ENCODE measurements at regions not wholly inside any gene's neighbourhood (a gene's known extent, or its start where the extent isn't known, plus 50 kb on each side); places are given as distances from the start of the nearest gene placed in this dataset.

DNA sequence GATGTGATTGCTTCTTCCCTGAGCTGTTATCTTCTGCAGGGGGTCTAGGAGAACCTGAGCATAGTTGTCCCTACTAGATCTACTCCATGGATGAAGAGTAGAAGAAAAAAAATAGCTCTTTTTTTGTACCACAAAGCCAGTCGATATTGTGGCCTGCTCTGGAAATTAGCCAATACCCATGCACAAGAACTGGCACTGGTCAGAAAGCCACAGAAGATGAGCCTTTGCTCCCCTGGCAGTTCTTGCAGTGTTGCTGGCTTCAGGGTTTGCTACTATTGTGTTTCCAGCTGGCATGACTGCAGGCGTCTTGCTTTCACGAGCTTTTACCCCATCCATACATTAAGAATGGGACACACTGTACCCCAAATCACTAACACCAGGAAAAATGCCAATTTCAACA lies 547.7 kb upstream of the KLF12 start:
- Mint-ChIP-seq H3K27ac (no peak overlapping the region), H3K4me3 (no peak overlapping the region), H3K4me1 (ENCODE audit: low read depth) (no peaks in the 10 kb centered on the region), H3K36me3 (ENCODE audit: low read depth) (no peaks in the 10 kb centered on the region), H3K27me3 (ENCODE audit: insufficient read depth) (no peaks in the 10 kb centered on the region), H3K9me3 (no peaks in the 10 kb centered on the region)
- intact Hi-C loops (cut with micrococcal nuclease) = no loop called here
- DNase-seq (ENCODE audit: low spot score) = no peak

DNA sequence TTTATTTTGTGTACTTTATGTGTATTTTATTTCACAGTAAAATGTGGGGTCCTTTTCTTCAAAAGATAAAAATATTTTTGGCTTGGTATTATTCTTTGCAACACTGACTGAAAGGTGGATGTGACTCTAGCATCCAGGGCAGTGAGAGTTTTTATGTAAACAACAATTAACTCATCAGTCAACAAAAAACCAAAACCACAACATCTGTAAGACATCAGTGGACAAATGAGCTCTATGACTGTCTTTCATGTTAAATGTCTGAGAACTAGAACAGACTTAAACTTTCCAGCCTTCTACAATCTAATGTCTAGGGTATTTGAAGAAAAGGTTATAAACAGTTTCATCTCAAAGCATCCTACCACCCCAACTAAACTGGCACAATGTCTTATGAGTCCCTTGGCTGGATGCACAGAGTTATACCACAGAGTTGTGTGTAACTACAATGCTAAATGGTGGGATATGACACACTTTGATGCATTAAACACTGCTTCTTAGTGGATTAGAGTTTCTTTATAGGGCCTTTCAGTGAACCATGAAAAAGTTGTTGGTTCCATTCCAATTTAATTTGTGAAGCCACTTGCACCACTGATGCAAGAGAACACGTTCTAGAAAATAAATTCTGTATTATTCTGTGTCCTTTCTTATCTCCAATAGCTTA lies 544.2 kb upstream of the KLF12 start:
- H3K27ac Mint-ChIP-seq = no peak overlapping the region
- no peaks in the 10 kb centered on the region for H3K36me3 Mint-ChIP-seq (ENCODE audit: low read depth)
- H3K4me1 Mint-ChIP-seq (ENCODE audit: low read depth) = no peaks in the 10 kb centered on the region
- no peak for DNase-seq (ENCODE audit: low spot score)
- H3K27me3 Mint-ChIP-seq (ENCODE audit: insufficient read depth) = no peaks in the 10 kb centered on the region
- intact Hi-C loops (cut with micrococcal nuclease) = no loop called here
- no peak overlapping the region for H3K4me3 Mint-ChIP-seq
- H3K9me3 Mint-ChIP-seq = no peaks in the 10 kb centered on the region

DNA sequence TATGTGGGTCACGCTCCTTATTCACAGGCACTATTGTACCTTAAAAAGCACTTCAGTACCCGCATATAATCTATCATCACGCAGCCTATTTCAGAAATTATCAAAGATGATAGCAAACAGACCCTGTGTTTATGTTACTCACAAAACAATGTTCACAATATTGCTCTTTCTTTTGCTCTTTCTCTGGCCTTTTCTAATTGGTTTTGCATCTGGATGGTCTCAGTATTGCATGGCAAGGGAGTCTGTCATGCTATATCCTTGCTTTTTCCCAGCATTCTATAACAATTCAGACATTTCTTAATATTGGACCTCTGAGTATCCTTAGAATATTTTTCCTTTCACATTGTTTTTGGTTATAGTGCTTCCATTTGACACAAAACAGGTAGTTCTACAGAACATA lies 541.8 kb upstream of the KLF12 start:
- Mint-ChIP-seq H3K9me3 (no peaks in the 10 kb centered on the region), H3K27ac (no peak overlapping the region), H3K4me3 (no peak overlapping the region), H3K4me1 (ENCODE audit: low read depth) (no peaks in the 10 kb centered on the region), H3K36me3 (ENCODE audit: low read depth) (no peaks in the 10 kb centered on the region), H3K27me3 (ENCODE audit: insufficient read depth) (no peaks in the 10 kb centered on the region)
- intact Hi-C loops (cut with micrococcal nuclease) = no loop called here
- DNase-seq (ENCODE audit: low spot score) = no peak

DNA sequence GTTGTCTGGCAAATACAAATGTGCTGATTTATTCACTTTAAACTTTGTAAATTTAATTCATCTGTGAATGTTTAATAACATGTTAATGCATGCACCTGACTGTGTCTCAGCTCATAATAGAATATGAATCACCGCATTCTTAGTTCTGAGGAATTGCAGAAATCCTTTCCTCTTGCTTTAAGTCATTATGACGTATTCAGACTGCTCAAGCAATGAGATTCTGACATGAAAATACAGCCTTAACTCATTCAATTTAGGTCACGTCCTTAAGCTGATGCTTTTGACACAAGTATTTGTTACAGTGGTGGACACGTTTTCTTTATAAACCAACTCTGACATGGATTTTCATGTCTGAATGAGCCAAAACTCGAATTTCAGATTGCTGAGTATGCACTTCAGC lies 541.0 kb upstream of the KLF12 start:
- no peaks in the 10 kb centered on the region for H3K9me3 Mint-ChIP-seq
- H3K4me1 Mint-ChIP-seq (ENCODE audit: low read depth) = no peaks in the 10 kb centered on the region
- H3K27me3 Mint-ChIP-seq (ENCODE audit: insufficient read depth) = peaks cover 3% of the 10 kb centered on the region
- no peak overlapping the region for H3K27ac Mint-ChIP-seq
- no peak overlapping the region for H3K4me3 Mint-ChIP-seq
- no peak for DNase-seq (ENCODE audit: low spot score)
- no peaks in the 10 kb centered on the region for H3K36me3 Mint-ChIP-seq (ENCODE audit: low read depth)
- intact Hi-C loops (cut with micrococcal nuclease) = no loop called here

DNA sequence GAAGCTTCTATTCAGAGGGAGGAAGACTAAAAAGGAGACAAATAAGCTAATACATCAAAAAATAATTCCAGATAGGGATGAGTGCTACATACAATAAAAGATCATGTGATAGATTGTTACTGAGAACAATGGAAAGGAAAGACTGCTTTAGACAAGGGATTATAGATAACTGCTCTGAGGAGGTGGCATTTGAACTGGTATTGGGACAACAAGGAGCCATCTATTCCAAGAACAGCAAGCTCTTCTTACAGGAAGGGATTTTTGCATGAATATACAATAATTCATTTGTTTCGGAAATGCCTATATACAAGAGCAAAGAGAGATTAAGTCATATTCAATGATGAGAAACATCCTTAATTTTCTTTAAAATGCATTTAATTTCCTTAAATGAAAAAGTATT lies 540.5 kb upstream of the KLF12 start:
- no peak overlapping the region for H3K27ac Mint-ChIP-seq
- DNase-seq (ENCODE audit: low spot score) = no peak
- H3K4me3 Mint-ChIP-seq = no peak overlapping the region
- no peaks in the 10 kb centered on the region for H3K4me1 Mint-ChIP-seq (ENCODE audit: low read depth)
- intact Hi-C loops (cut with micrococcal nuclease) = no loop called here
- peaks cover 3% of the 10 kb centered on the region for H3K27me3 Mint-ChIP-seq (ENCODE audit: insufficient read depth)
- no peaks in the 10 kb centered on the region for H3K9me3 Mint-ChIP-seq
- no peaks in the 10 kb centered on the region for H3K36me3 Mint-ChIP-seq (ENCODE audit: low read depth)

DNA sequence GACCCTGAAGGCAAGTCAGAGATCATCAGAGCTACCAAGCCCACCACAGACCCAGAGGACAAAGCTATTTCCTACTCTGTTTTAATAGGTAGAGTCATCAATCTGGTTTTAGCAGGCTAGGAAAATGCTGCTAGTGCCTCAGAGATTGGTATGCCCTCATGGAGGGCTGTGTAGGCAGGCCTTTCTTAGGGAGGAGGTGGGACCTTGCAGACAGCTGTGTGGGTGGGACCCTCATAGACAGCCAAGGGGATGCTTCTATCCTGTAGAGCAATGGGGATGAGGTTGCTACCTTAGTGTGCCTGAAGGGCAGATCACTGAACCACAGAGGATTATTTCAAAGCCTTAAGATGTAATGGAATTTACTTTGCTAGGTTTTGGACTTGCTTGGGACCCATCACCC lies 534.9 kb upstream of the KLF12 start:
- Mint-ChIP-seq H3K27ac (no peak overlapping the region), H3K9me3 (no peaks in the 10 kb centered on the region), H3K4me3 (no peak overlapping the region), H3K36me3 (ENCODE audit: low read depth) (no peaks in the 10 kb centered on the region), H3K4me1 (ENCODE audit: low read depth) (no peaks in the 10 kb centered on the region), H3K27me3 (ENCODE audit: insufficient read depth) (peaks cover 3% of the 10 kb centered on the region)
- DNase-seq (ENCODE audit: low spot score) = no peak
- intact Hi-C loops (cut with micrococcal nuclease) = no loop called here

DNA sequence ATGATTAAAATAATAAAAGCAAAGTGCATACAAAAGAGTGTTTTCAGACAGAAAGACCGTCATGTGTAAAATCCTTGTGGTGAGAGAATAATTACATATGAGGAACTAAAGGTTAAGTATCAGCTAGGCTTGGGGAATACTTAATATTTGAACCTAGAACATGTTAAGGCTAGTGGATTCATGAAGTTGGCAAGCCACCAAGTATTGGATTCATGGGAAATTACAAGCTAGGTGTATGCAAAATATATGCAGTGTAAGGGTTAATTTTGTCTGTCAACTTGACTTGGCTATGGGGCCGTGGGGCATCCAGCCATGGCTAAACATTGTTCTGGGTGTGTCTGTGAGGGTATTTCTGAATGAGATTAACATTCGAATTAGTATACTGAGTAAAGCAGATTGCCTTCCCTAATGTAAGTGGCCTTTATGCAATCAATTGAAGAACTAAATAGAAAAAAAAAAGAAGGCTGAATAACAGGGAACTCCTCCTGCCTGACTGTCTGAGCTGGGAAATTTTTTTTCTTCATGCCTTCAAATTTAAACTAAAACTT lies 533.5 kb upstream of the KLF12 start:
- Mint-ChIP-seq H3K36me3 (ENCODE audit: low read depth) (no peaks in the 10 kb centered on the region), H3K4me1 (ENCODE audit: low read depth) (no peaks in the 10 kb centered on the region), H3K9me3 (no peaks in the 10 kb centered on the region), H3K27me3 (ENCODE audit: insufficient read depth) (peaks cover 3% of the 10 kb centered on the region), H3K27ac (no peak overlapping the region), H3K4me3 (no peak overlapping the region)
- no peak for DNase-seq (ENCODE audit: low spot score)
- intact Hi-C loops (cut with micrococcal nuclease) = no loop called here

DNA sequence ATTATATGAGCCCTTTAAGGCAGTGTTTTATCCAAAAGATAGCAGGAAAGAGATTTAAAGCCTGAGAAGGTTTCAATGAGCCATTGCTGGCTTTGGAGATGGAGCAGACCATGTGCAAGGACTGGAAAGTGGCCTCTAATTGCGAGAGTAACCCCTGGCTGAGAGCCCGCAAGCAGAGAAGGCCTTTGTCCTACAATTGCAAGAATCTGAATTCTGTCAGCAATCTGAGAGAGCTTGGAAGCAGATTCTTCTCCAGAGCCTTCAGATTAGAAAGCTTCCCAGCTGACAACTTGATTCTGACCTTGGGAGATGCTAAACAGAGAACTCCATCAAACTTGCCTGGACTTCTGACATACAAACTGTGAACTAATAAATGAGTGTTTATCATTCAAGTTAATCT lies 528.7 kb upstream of the KLF12 start:
- intact Hi-C loops (cut with micrococcal nuclease) = no loop called here
- no peak for DNase-seq (ENCODE audit: low spot score)
- no peak overlapping the region for H3K27ac Mint-ChIP-seq

DNA sequence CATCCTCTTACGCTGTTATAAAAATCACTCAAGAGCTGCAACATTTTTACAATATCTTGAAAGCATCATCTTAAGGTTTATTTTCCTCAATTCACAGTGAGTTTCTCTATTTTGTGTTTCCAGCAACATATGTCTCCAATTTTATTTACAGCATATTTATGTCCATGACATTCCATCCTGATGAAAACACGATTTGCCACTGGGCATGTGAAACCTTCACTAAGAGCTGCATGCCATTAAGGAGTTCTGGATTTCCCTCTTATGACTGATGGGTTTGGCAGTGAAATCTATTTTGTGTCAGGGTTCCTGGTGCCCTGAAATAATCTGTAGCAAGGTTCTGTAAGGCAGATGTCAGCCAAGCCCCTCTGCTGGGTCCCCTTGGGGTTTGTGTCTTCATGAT lies 527.6 kb upstream of the KLF12 start:
- intact Hi-C loops (cut with micrococcal nuclease) = no loop called here
- Mint-ChIP-seq H3K36me3 (ENCODE audit: low read depth) (no peaks in the 10 kb centered on the region), H3K4me1 (ENCODE audit: low read depth) (no peaks in the 10 kb centered on the region), H3K4me3 (no peak overlapping the region), H3K9me3 (no peaks in the 10 kb centered on the region), H3K27ac (no peak overlapping the region), H3K27me3 (ENCODE audit: insufficient read depth) (no peaks in the 10 kb centered on the region)
- DNase-seq (ENCODE audit: low spot score) = no peak

More for the DNA sequence above, 528.7 kb upstream of the KLF12 start:
- H3K27me3 Mint-ChIP-seq (ENCODE audit: insufficient read depth) = no peaks in the 10 kb centered on the region
- no peaks in the 10 kb centered on the region for H3K9me3 Mint-ChIP-seq
- H3K4me1 Mint-ChIP-seq (ENCODE audit: low read depth) = no peaks in the 10 kb centered on the region
- no peaks in the 10 kb centered on the region for H3K36me3 Mint-ChIP-seq (ENCODE audit: low read depth)
- no peak overlapping the region for H3K4me3 Mint-ChIP-seq

DNA sequence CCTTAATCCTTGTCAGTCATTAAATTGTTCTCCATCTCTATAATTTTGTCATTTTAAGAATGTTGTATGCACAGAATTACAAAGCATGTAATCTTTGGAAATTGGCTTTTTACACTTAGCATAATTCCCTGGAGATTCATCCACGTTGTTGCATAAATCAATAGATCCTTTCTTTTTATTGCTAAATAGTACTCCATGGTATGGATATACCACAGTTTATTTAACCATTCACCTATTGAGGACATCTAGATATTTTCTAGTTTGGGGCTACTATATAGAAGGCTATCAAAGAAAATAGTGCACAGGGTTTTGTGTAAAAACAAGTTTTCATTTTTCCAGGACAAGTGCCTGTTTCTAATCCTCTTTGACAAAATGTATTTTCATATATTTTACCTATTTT lies 523.6 kb upstream of the KLF12 start:
- H3K9me3 Mint-ChIP-seq = no peaks in the 10 kb centered on the region
- H3K27ac Mint-ChIP-seq = no peak overlapping the region
- no peak for DNase-seq (ENCODE audit: low spot score)
- H3K36me3 Mint-ChIP-seq (ENCODE audit: low read depth) = no peaks in the 10 kb centered on the region
- intact Hi-C loops (cut with micrococcal nuclease) = no loop called here
- no peak overlapping the region for H3K4me3 Mint-ChIP-seq
- H3K4me1 Mint-ChIP-seq (ENCODE audit: low read depth) = no peaks in the 10 kb centered on the region
- H3K27me3 Mint-ChIP-seq (ENCODE audit: insufficient read depth) = no peaks in the 10 kb centered on the region

DNA sequence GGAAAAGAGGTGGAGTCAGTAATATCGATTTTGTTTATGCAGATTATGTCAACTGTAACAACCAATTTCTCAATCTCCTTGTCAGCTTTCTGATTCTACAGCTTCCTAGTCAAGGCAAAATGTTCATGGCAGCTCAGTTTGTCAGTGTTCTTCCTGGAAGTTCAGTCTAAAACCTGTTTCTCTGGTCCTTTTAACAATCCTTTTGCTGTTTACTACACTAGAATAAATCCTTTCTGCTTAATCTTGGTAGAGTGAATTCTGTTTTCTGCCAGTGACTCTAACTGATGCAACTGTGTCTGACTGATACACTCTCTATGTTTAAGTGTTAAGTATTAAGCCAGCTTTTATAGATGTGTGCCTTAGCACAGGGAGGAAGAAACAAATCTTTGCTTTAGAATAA lies 516.9 kb upstream of the KLF12 start:
- no peak overlapping the region for H3K4me3 Mint-ChIP-seq
- H3K27me3 Mint-ChIP-seq (ENCODE audit: insufficient read depth) = no peaks in the 10 kb centered on the region
- H3K36me3 Mint-ChIP-seq (ENCODE audit: low read depth) = no peaks in the 10 kb centered on the region
- no peaks in the 10 kb centered on the region for H3K9me3 Mint-ChIP-seq
- no peak overlapping the region for H3K27ac Mint-ChIP-seq
- no peak for DNase-seq (ENCODE audit: low spot score)
- no peaks in the 10 kb centered on the region for H3K4me1 Mint-ChIP-seq (ENCODE audit: low read depth)
- intact Hi-C loops (cut with micrococcal nuclease) = no loop called here

DNA sequence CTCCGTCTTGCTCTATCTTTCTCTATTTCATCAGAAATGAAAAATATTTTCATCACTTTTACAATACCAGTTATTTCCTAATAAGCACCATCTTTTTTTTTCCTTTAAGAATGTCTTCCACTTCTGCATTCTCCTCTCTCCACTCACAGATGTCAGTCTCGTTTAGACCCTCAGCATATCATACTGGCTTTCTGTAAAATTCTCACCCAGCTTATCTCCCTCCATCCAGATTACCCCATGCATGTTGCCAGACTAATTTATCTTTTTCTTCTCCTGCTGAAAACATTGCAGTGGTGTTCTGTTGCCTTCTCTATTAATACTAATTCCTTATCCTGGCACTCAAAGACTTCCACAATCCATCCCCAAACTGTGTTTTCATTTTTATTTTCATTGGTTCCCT lies 513.8 kb upstream of the KLF12 start:
- Mint-ChIP-seq H3K4me3 (no peak overlapping the region), H3K9me3 (no peaks in the 10 kb centered on the region), H3K27me3 (ENCODE audit: insufficient read depth) (no peaks in the 10 kb centered on the region), H3K4me1 (ENCODE audit: low read depth) (no peaks in the 10 kb centered on the region), H3K36me3 (ENCODE audit: low read depth) (no peaks in the 10 kb centered on the region), H3K27ac (no peak overlapping the region)
- intact Hi-C loops (cut with micrococcal nuclease) = no loop called here
- DNase-seq (ENCODE audit: low spot score) = no peak

DNA sequence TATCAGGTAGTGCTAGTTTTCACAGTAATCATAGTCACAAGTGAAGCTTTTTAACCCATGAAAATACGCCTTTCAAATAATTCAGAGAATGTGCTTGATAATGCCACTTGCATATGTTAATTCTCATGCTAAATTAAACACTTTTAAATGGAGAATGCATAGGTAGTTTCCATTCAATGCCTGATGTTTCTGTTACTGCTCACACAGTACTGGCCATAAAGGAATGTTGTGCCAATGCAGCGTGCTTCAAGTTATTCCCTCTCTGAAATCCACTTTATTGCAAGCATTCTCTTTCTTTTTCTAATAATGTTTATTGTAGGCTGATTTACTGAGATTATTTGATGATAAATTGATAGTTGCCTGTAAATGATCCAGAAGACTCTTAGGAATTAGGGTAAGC lies 513.0 kb upstream of the KLF12 start:
- H3K4me1 Mint-ChIP-seq (ENCODE audit: low read depth) = no peaks in the 10 kb centered on the region
- no peaks in the 10 kb centered on the region for H3K27me3 Mint-ChIP-seq (ENCODE audit: insufficient read depth)
- no peaks in the 10 kb centered on the region for H3K9me3 Mint-ChIP-seq
- intact Hi-C loops (cut with micrococcal nuclease) = no loop called here
- H3K4me3 Mint-ChIP-seq = no peak overlapping the region
- DNase-seq (ENCODE audit: low spot score) = no peak
- no peaks in the 10 kb centered on the region for H3K36me3 Mint-ChIP-seq (ENCODE audit: low read depth)
- no peak overlapping the region for H3K27ac Mint-ChIP-seq

DNA sequence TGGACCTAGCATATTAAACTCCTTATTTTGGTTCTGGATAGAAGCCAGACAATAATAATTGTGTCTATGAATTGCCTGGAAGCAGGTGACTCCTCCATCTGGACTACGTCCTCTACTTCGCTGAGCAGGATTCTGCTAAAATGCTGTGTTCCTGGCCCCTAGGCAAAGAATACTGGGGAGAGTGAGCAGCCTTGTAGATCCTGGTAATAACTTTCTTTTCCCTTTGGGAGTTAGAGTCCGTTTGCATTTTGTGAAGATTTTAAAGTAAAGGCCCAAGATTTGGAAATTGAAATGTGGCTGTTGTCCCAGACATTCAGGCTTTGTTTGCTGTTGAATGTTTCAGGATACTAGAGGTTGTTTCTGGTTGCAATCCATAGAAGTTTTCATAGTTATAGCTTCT lies 511.9 kb upstream of the KLF12 start:
- no peaks in the 10 kb centered on the region for H3K36me3 Mint-ChIP-seq (ENCODE audit: low read depth)
- H3K9me3 Mint-ChIP-seq = no peaks in the 10 kb centered on the region
- no peak overlapping the region for H3K4me3 Mint-ChIP-seq
- no peaks in the 10 kb centered on the region for H3K27me3 Mint-ChIP-seq (ENCODE audit: insufficient read depth)
- no peaks in the 10 kb centered on the region for H3K4me1 Mint-ChIP-seq (ENCODE audit: low read depth)
- intact Hi-C loops (cut with micrococcal nuclease) = no loop called here
- DNase-seq (ENCODE audit: low spot score) = no peak
- H3K27ac Mint-ChIP-seq = no peak overlapping the region
